Liver (tissue), 8 donors: ENCODE measurements at regions not wholly inside any gene's neighbourhood (a gene's known extent, or its start where the extent isn't known, plus 50 kb on each side); places are given as distances from the start of the nearest gene placed in this dataset.

Experiments used
- DNase-seq: peaks from one replicate; pipeline ENCODE4 v3.0.0-alpha.2; 2017; ENCODE audit warnings: low spot score
- H3K27ac ChIP-seq, 2 donors: one replicate each; pipeline ENCODE4 v1.7.0; 2013; ENCODE audit warnings: inconsistent platforms in 2 of 2, low read length in 2 of 2, control low read depth in 1 of 2, low read depth in 1 of 2, mild to moderate bottlenecking in 1 of 2
- H3K27me3 ChIP-seq, 4 donors: one replicate each; pipeline versions ENCODE4 v1.6.1 to v1.7.0; 2013; ENCODE audit warnings: low read length in 3 of 4, inconsistent platforms in 1 of 4, mild to moderate bottlenecking in 1 of 4, moderate library complexity in 1 of 4; ENCODE audit not compliant: control insufficient read depth in 4 of 4, insufficient read depth in 4 of 4
- H3K36me3 ChIP-seq, 4 donors: one replicate each; pipeline versions ENCODE4 v1.6.1 to v1.7.0; 2013; ENCODE audit warnings: low read length in 3 of 4, mild to moderate bottlenecking in 3 of 4, low read depth in 1 of 4, moderate library complexity in 1 of 4; ENCODE audit not compliant: control insufficient read depth in 4 of 4, insufficient read depth in 3 of 4
- H3K4me1 ChIP-seq, 4 donors: one replicate each; pipeline versions ENCODE4 v1.6.1 to v1.7.0; 2013; ENCODE audit warnings: low read length in 3 of 4, mild to moderate bottlenecking in 3 of 4, moderate library complexity in 1 of 4; ENCODE audit not compliant: control insufficient read depth in 4 of 4, insufficient read depth in 4 of 4
- H3K4me3 ChIP-seq, 3 donors: one replicate each; pipeline versions ENCODE4 v1.6.1 to v1.7.0; 2013; ENCODE audit warnings: low read length in 3 of 3, control low read depth in 1 of 3, low read depth in 1 of 3, mild to moderate bottlenecking in 1 of 3
- H3K9ac ChIP-seq, 2 donors: one replicate each; pipeline ENCODE4 v1.7.0; 2013; ENCODE audit warnings: low read length in 2 of 2, mild to moderate bottlenecking in 2 of 2, moderate library complexity in 2 of 2, control low read depth in 1 of 2, low read depth in 1 of 2
- H3K9me3 ChIP-seq, 4 donors: one replicate each; pipeline versions ENCODE4 v1.6.1 to v1.7.0; 2013; ENCODE audit warnings: low read length in 3 of 4; ENCODE audit not compliant: control insufficient read depth in 4 of 4
- ATF3 ChIP-seq: IDR thresholded peaks from 2 replicates; pipeline ENCODE4 v1.6.1; 2016; ENCODE audit warnings: antibody characterized with exemption
- CTCF ChIP-seq: fragments of 150-350 bp; IDR thresholded peaks from 2 replicates; pipeline ENCODE4 v1.5.1; 2017; ENCODE audit warnings: improper control_type of control experiment, low read depth, low read length; ENCODE audit not compliant: missing input control
- FOXA2 ChIP-seq: IDR thresholded peaks from 2 replicates; pipeline ENCODE4 v1.6.1; 2016; ENCODE audit warnings: antibody characterized with exemption
- GABPA ChIP-seq, 2 donors: IDR thresholded peaks in 1 of 2; conservative IDR thresholded peaks in 1 of 2; 2 replicates each; pipeline ENCODE4 v1.6.1; 2016; ENCODE audit warnings: antibody characterized with exemption in 2 of 2, mild to moderate bottlenecking in 1 of 2, moderate library complexity in 1 of 2
- HNF4A ChIP-seq, 2 donors: conservative IDR thresholded peaks; 2 replicates each; pipeline ENCODE4 v1.6.1; 2016; ENCODE audit warnings: antibody characterized with exemption in 2 of 2, mild to moderate bottlenecking in 2 of 2
- HNF4G ChIP-seq: IDR thresholded peaks from 2 replicates; pipeline ENCODE4 v1.6.1; 2016; ENCODE audit warnings: antibody characterized with exemption
- NR2F2 ChIP-seq: IDR thresholded peaks from 2 replicates; pipeline ENCODE4 v1.6.1; 2016; ENCODE audit warnings: antibody characterized with exemption
- RAD21 ChIP-seq, 2 donors: IDR thresholded peaks; 2 replicates each; pipeline ENCODE4 v1.6.1; 2016; ENCODE audit warnings: antibody characterized with exemption in 2 of 2, mild to moderate bottlenecking in 2 of 2
- RXRA ChIP-seq, 2 donors: IDR thresholded peaks; 2 replicates each; pipeline ENCODE4 v1.6.1; 2017 to 2018; ENCODE audit warnings: antibody characterized with exemption in 2 of 2, mild to moderate bottlenecking in 1 of 2
- SP1 ChIP-seq: IDR thresholded peaks from 2 replicates; pipeline ENCODE4 v1.6.1; 2018; ENCODE audit warnings: antibody characterized with exemption, mild to moderate bottlenecking
- TAF1 ChIP-seq: conservative IDR thresholded peaks from 2 replicates; pipeline ENCODE4 v1.6.1; 2016; ENCODE audit warnings: antibody characterized with exemption, mild to moderate bottlenecking
- YY1 ChIP-seq: IDR thresholded peaks from 2 replicates; pipeline ENCODE4 v1.6.1; 2016; ENCODE audit warnings: antibody characterized with exemption, mild to moderate bottlenecking
- ZBTB33 ChIP-seq: IDR thresholded peaks from 2 replicates; pipeline ENCODE4 v1.6.1; 2016; ENCODE audit warnings: antibody characterized with exemption
- WGBS: extraction: QIAGEN DNeasy Blood & Tissue Kit; methylation state at CpG from one replicate; pipeline ENCODE4 v1.1.7; 2013; 5-methylcytosine and 5-hydroxymethylcytosine counted together
- donor health status: healthy.
- donor health status: healthy.
- donor health status: healthy.
- donor health status: healthy.
- donor health status: healthy.

GRCh38 chr3:31124373-31124772, 229.9 kb upstream of the GADL1 start (continued):
- TF ChIP-seq TAF1 (no peak), RAD21 (IDR thresholded peaks at IDR 0.05) (no peak)

- 94% methylated on average over 4 of the region's 4 CpGs for WGBS
- no peaks in the 10 kb centered on the region for H3K9me3 ChIP-seq
- no peak overlapping the region for H3K9ac ChIP-seq
- DNase-seq, result no peak
- H3K27ac ChIP-seq, result no peak overlapping the region
- H3K36me3 ChIP-seq, result no peaks in the 10 kb centered on the region
- no peaks in the 10 kb centered on the region for H3K4me1 ChIP-seq
- no peaks in the 10 kb centered on the region for H3K27me3 ChIP-seq
- TF ChIP-seq HNF4A (conservative IDR thresholded peaks at IDR 0.05) (no peak), RXRA (IDR thresholded peaks at IDR 0.05) (no peak), GABPA (IDR thresholded peaks at IDR 0.05 in 1 of 2, conservative IDR thresholded peaks at IDR 0.05 in 1 of 2) (no peak), HNF4G (no peak), RAD21 (IDR thresholded peaks at IDR 0.05) (no peak), FOXA2 (no peak)
- no peak overlapping the region for H3K4me3 ChIP-seq
Observed at GRCh38 chr3:31125413-31126020, 231.1 kb upstream of the GADL1 start.

GRCh38 chr3:31129241-31129640, 234.8 kb upstream of the GADL1 start:
- no peak for DNase-seq
- no peaks in the 10 kb centered on the region for H3K9me3 ChIP-seq
- TF ChIP-seq ATF3, result no peak
- TF ChIP-seq YY1, result no peak
- no peak for TF ChIP-seq CTCF
- no peak for TF ChIP-seq ZBTB33
- TF ChIP-seq RXRA (IDR thresholded peaks at IDR 0.05), result no peak
- no peak for TF ChIP-seq HNF4A (conservative IDR thresholded peaks at IDR 0.05)
- TF ChIP-seq SP1, result no peak
- TF ChIP-seq NR2F2, result no peak
- no peak overlapping the region for H3K9ac ChIP-seq
- no peaks in the 10 kb centered on the region for H3K27me3 ChIP-seq
- 76% methylated on average over 2 of the region's 2 CpGs for WGBS
- H3K27ac ChIP-seq, result no peak overlapping the region
- H3K4me3 ChIP-seq, result no peak overlapping the region
- H3K36me3 ChIP-seq, result no peaks in the 10 kb centered on the region
- H3K4me1 ChIP-seq, result no peaks in the 10 kb centered on the region
